Spleen (tissue), 11 donors: ENCODE measurements at regions not wholly inside any gene's neighbourhood (a gene's known extent, or its start where the extent isn't known, plus 50 kb on each side); places are given as distances from the start of the nearest gene placed in this dataset.

Source experiments
- DNase-seq: peaks from one replicate; pipeline ENCODE4 v3.0.0-alpha.2; 2020
- H3K27ac ChIP-seq, 8 donors: fragments of 200-600 bp; sonication (generic) in 7 of 8; 1 replicate in 4 of 8; 2 replicates in 4 of 8; pipeline versions ENCODE4 v1.5.0 to v1.8.0; 2016 to 2021; ENCODE audit warnings: inconsistent platforms in 4 of 8, mild to moderate bottlenecking in 4 of 8, moderate library complexity in 1 of 8
- H3K27me3 ChIP-seq, 7 donors: fragments of 200-600 bp; sonication (generic) in 6 of 7; replicated peaks in 1 of 7; 1 replicate in 4 of 7; 2 replicates in 3 of 7; pipeline versions ENCODE4 v1.5.0 to v1.8.0; 2016 to 2021; ENCODE audit warnings: inconsistent platforms in 3 of 7, mild to moderate bottlenecking in 1 of 7
- H3K36me3 ChIP-seq, 6 donors: fragments of 200-600 bp; sonication (generic) in 5 of 6; 1 replicate in 4 of 6; 2 replicates in 2 of 6; pipeline versions ENCODE4 v1.5.0 to v1.8.0; 2016 to 2021; ENCODE audit warnings: inconsistent platforms in 2 of 6
- H3K4me1 ChIP-seq, 6 donors: fragments of 200-600 bp; sonication (generic) in 5 of 6; 1 replicate in 3 of 6; 2 replicates in 3 of 6; pipeline versions ENCODE4 v1.5.0 to v1.8.0; 2016 to 2021; ENCODE audit warnings: inconsistent platforms in 3 of 6
- H3K4me3 ChIP-seq, 8 donors: fragments of 200-600 bp; sonication (generic) in 7 of 8; 1 replicate in 4 of 8; 2 replicates in 4 of 8; pipeline versions ENCODE4 v1.5.0 to v1.8.0; 2016 to 2021; ENCODE audit warnings: inconsistent platforms in 4 of 8, mild to moderate bottlenecking in 4 of 8, moderate library complexity in 2 of 8
- H3K9me3 ChIP-seq, 8 donors: fragments of 200-600 bp; sonication (generic) in 7 of 8; 1 replicate in 4 of 8; 2 replicates in 4 of 8; pipeline versions ENCODE4 v1.5.0 to v1.8.0; 2016 to 2021; ENCODE audit warnings: inconsistent platforms in 4 of 8
- CTCF ChIP-seq, 11 experiments: fragments of 200-600 bp in 7 of 11; fragments of 450-650 bp in 4 of 11; sonication (generic) in 4 of 11; IDR thresholded peaks in 8 of 11; conservative IDR thresholded peaks in 3 of 11; 1 replicate in 7 of 11; 2 replicates in 4 of 11; pipeline versions ENCODE4 v1.4.0 to v1.8.0; 2016 to 2021; ENCODE audit warnings: antibody characterized with exemption in 11 of 11, inconsistent platforms in 4 of 11, mild to moderate bottlenecking in 1 of 11
- POLR2A ChIP-seq, 3 donors: fragments of 450-650 bp; IDR thresholded peaks; one replicate each; pipeline ENCODE4 v1.5.1; 2017; ENCODE audit warnings: antibody characterized with exemption in 3 of 3, mild to moderate bottlenecking in 1 of 3
- POLR2AphosphoS5 ChIP-seq, 3 donors: sonication (generic); formaldehyde crosslinking; IDR thresholded peaks; one replicate each; pipeline ENCODE4 v1.5.1; 2017; ENCODE audit warnings: antibody characterized with exemption in 3 of 3
- WGBS, 5 donors: extraction: QIAGEN DNeasy Blood & Tissue Kit in 3 of 5; methylation state at CpG; one replicate each; pipeline versions ENCODE4 v1.1.5 to v1.1.7; 2013 to 2018; 5-methylcytosine and 5-hydroxymethylcytosine counted together
- intact Hi-C: fragments of 100-400 bp; cut with DNase I; formaldehyde crosslinking; loops from one replicate; pipeline ENCODE4 v1.15.0; 2023; ENCODE audit warnings: low total_unique reads
- donor health status: healthy with polysubstance abuse.
- donor health status: DM: no; HTN: no; CAD: no; lungs with moderate emphysema.
- donor health status: DM: no; HTN: no; CAD: no.
- donor health status: Bipolar disorder and iron deficiency.
- donor health status: healthy.
- donor health status: DM: no; HTN: no; CAD: no.
- donor health status: DM: yes; HTN: yes; CAD: no.

GRCh38 chr2:65658881-65659280, 226.5 kb upstream of the SPRED2 start:
- Histone ChIP-seq H3K9me3 (no peaks in the 10 kb centered on the region), H3K27ac (no peak overlapping the region), H3K4me1 (no peaks in the 10 kb centered on the region), H3K4me3 (no peak overlapping the region), H3K36me3 (no peaks in the 10 kb centered on the region), H3K27me3 (no peaks in the 10 kb centered on the region)
- intact Hi-C loops = no loop called here
- WGBS, 5 donors = 85 to 94% (median 89%) methylated on average over 2 of the region's 2 CpGs
- no peak for DNase-seq
- no peak for TF ChIP-seq POLR2A (IDR thresholded peaks at IDR 0.05)
- no peak for TF ChIP-seq POLR2AphosphoS5 (IDR thresholded peaks at IDR 0.05)
- no peak for TF ChIP-seq CTCF (IDR thresholded peaks at IDR 0.05 in 8 of 11, conservative IDR thresholded peaks at IDR 0.05 in 3 of 11)

GRCh38 chr2:65658266-65658665, 225.9 kb upstream of the SPRED2 start:
- H3K27me3 ChIP-seq = no peaks in the 10 kb centered on the region
- H3K9me3 ChIP-seq = no peaks in the 10 kb centered on the region
- H3K4me3 ChIP-seq = no peak overlapping the region
- DNase-seq = no peak
- 66 to 84% (median 73%) methylated on average over 3 of the region's 3 CpGs for WGBS, 5 donors
- TF ChIP-seq POLR2AphosphoS5 (IDR thresholded peaks at IDR 0.05) (no peak), POLR2A (IDR thresholded peaks at IDR 0.05) (no peak), CTCF (IDR thresholded peaks at IDR 0.05 in 8 of 11, conservative IDR thresholded peaks at IDR 0.05 in 3 of 11) (no peak)
- no peaks in the 10 kb centered on the region for H3K4me1 ChIP-seq
- no peak overlapping the region for H3K27ac ChIP-seq
- H3K36me3 ChIP-seq = no peaks in the 10 kb centered on the region
- intact Hi-C loops = no loop called here

- Histone ChIP-seq H3K27me3 (no peaks in the 10 kb centered on the region), H3K36me3 (no peaks in the 10 kb centered on the region), H3K4me1 (no peaks in the 10 kb centered on the region), H3K9me3 (no peaks in the 10 kb centered on the region), H3K4me3 (no peak overlapping the region), H3K27ac (no peak overlapping the region)
- TF ChIP-seq CTCF (IDR thresholded peaks at IDR 0.05 in 8 of 11, conservative IDR thresholded peaks at IDR 0.05 in 3 of 11) = no peak
- TF ChIP-seq POLR2AphosphoS5 (IDR thresholded peaks at IDR 0.05) = no peak
- TF ChIP-seq POLR2A (IDR thresholded peaks at IDR 0.05) = no peak
- no peak for DNase-seq
- intact Hi-C loops = no loop called here
- 73 to 90% (median 81%) methylated on average over 4 of the region's 4 CpGs for WGBS, 5 donors
Measured at GRCh38 chr2:65656160-65656718, 223.8 kb upstream of the SPRED2 start.

GRCh38 chr2:65655000-65655399, 222.6 kb upstream of the SPRED2 start:
- Histone ChIP-seq H3K4me1 (no peaks in the 10 kb centered on the region), H3K27me3 (no peaks in the 10 kb centered on the region), H3K27ac (no peak overlapping the region), H3K9me3 (no peaks in the 10 kb centered on the region), H3K36me3 (no peaks in the 10 kb centered on the region), H3K4me3 (no peak overlapping the region)
- WGBS, 5 donors = 78 to 90% (median 82%) methylated on average over 5 of the region's 5 CpGs
- TF ChIP-seq CTCF (IDR thresholded peaks at IDR 0.05 in 8 of 11, conservative IDR thresholded peaks at IDR 0.05 in 3 of 11) = no peak
- no peak for TF ChIP-seq POLR2AphosphoS5 (IDR thresholded peaks at IDR 0.05)
- no peak for TF ChIP-seq POLR2A (IDR thresholded peaks at IDR 0.05)
- DNase-seq = no peak
- intact Hi-C loops = no loop called here
